KMS-11 (cell line): ENCODE measurements at regions not wholly inside any gene's neighbourhood (a gene's known extent, or its start where the extent isn't known, plus 50 kb on each side); places are given as distances from the start of the nearest gene placed in this dataset.

ENCODE experiments used
- H2AFZ ChIP-seq: fragments of 200-600 bp; sonication (generic); 2 replicates; pipeline ENCODE4 v1.6.1; 2016; ENCODE audit warnings: antibody characterized with exemption, mixed run types, low read depth
- H3K27ac ChIP-seq: fragments of 200-600 bp; sonication (generic); 2 replicates; pipeline ENCODE4 v1.6.1; 2016; ENCODE audit warnings: mild to moderate bottlenecking, mixed run types
- H3K27me3 ChIP-seq: fragments of 200-600 bp; sonication (generic); 2 replicates; pipeline ENCODE4 v1.6.1; 2017; ENCODE audit warnings: mild to moderate bottlenecking, low read depth, mixed run types, moderate library complexity; ENCODE audit not compliant: insufficient read depth
- H3K36me3 ChIP-seq: fragments of 200-600 bp; sonication (generic); 2 replicates; pipeline ENCODE4 v1.6.1; 2017; ENCODE audit warnings: mild to moderate bottlenecking, mixed run types; ENCODE audit not compliant: insufficient read depth
- H3K4me1 ChIP-seq: fragments of 200-600 bp; sonication (generic); 2 replicates; pipeline ENCODE4 v1.6.1; 2016; ENCODE audit warnings: mild to moderate bottlenecking, low read depth, mixed run types; ENCODE audit not compliant: poor library complexity, severe bottlenecking
- H3K4me2 ChIP-seq: fragments of 200-600 bp; sonication (generic); 2 replicates; pipeline ENCODE4 v1.7.0; 2016; ENCODE audit warnings: mild to moderate bottlenecking, mixed run types
- H3K4me3 ChIP-seq: fragments of 200-600 bp; sonication (generic); IDR thresholded peaks from 2 replicates; pipeline ENCODE4 v1.6.1; 2017; ENCODE audit warnings: low read depth, low read length, mixed read lengths; ENCODE audit not compliant: insufficient read depth
- H3K79me2 ChIP-seq: fragments of 200-600 bp; sonication (generic); 2 replicates; pipeline ENCODE4 v1.6.1; 2016; ENCODE audit warnings: low read depth, mixed run types; ENCODE audit not compliant: insufficient read depth
- H3K9ac ChIP-seq: fragments of 200-600 bp; sonication (generic); 2 replicates; pipeline ENCODE4 v1.6.1; 2016; ENCODE audit warnings: mild to moderate bottlenecking, mixed run types
- H4K20me1 ChIP-seq: fragments of 200-600 bp; sonication (generic); 2 replicates; pipeline ENCODE4 v1.6.1; 2016; ENCODE audit warnings: mild to moderate bottlenecking, mixed run types; ENCODE audit not compliant: insufficient read depth
- CTCF ChIP-seq: fragments of 200-600 bp; sonication (generic); conservative IDR thresholded peaks from 2 replicates; pipeline ENCODE4 v1.6.1; 2017; ENCODE audit warnings: low read depth, mild to moderate bottlenecking, antibody characterized with exemption, low read length, moderate library complexity, mixed read lengths

- no peak overlapping the region for H3K27ac ChIP-seq
- no peaks in the 10 kb centered on the region for H4K20me1 ChIP-seq
- H3K4me1 ChIP-seq = no peaks in the 10 kb centered on the region
- H3K4me2 ChIP-seq = no peak overlapping the region
- TF ChIP-seq CTCF = no peak
- no peak overlapping the region for H2AFZ ChIP-seq
- no peaks in the 10 kb centered on the region for H3K79me2 ChIP-seq
- no peaks in the 10 kb centered on the region for H3K36me3 ChIP-seq
- H3K4me3 ChIP-seq = no peak overlapping the region
- H3K9ac ChIP-seq = no peak overlapping the region
- no peaks in the 10 kb centered on the region for H3K27me3 ChIP-seq
Observed at GRCh38 chr2:17057109-17058017, 391.7 kb upstream of the CYRIA start.

GRCh38 chr2:17056236-17056635, 390.6 kb upstream of the CYRIA start:
- no peak overlapping the region for H3K4me2 ChIP-seq
- H3K9ac ChIP-seq = no peak overlapping the region
- H3K4me3 ChIP-seq = no peak overlapping the region
- H4K20me1 ChIP-seq = no peaks in the 10 kb centered on the region
- H3K4me1 ChIP-seq = no peaks in the 10 kb centered on the region
- H3K79me2 ChIP-seq = no peaks in the 10 kb centered on the region
- no peaks in the 10 kb centered on the region for H3K36me3 ChIP-seq
- TF ChIP-seq CTCF = no peak
- H2AFZ ChIP-seq = no peak overlapping the region
- no peaks in the 10 kb centered on the region for H3K27me3 ChIP-seq
- no peak overlapping the region for H3K27ac ChIP-seq

DNA sequence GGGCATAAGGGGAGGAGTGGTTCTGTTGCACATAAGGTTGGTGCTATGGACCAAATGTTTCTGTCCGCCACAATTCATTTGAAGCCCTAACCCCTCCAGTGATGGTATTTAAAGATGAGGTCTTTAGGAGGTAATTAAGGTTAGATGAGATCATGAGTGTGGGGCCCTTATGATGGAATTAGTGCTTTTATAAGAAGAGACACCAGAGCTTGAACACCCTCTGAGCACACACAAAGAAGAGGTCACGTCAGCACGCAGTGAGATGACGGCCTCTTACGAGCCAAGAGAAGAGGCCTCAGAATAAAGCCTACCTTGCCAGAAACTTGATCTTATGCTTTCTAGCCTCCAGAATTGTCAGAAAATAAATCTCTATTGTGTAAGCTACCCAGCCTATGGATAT, 386.4 kb upstream of the CYRIA start:
- no peaks in the 10 kb centered on the region for H3K4me1 ChIP-seq
- H3K4me3 ChIP-seq = no peak overlapping the region
- H3K36me3 ChIP-seq = no peaks in the 10 kb centered on the region
- H3K27me3 ChIP-seq = no peaks in the 10 kb centered on the region
- no peaks in the 10 kb centered on the region for H3K79me2 ChIP-seq
- TF ChIP-seq CTCF = no peak
- H3K27ac ChIP-seq = no peak overlapping the region
- H3K4me2 ChIP-seq = no peak overlapping the region
- no peaks in the 10 kb centered on the region for H4K20me1 ChIP-seq
- no peak overlapping the region for H3K9ac ChIP-seq
- H2AFZ ChIP-seq = no peak overlapping the region

GRCh38 chr2:17051538-17051937, 385.9 kb upstream of the CYRIA start:
- Histone ChIP-seq H3K4me3 (no peak overlapping the region), H3K36me3 (no peaks in the 10 kb centered on the region), H3K79me2 (no peaks in the 10 kb centered on the region), H3K9ac (no peak overlapping the region), H2AFZ (no peak overlapping the region), H3K27ac (no peak overlapping the region), H3K4me1 (no peaks in the 10 kb centered on the region), H4K20me1 (no peaks in the 10 kb centered on the region), H3K27me3 (no peaks in the 10 kb centered on the region), H3K4me2 (no peak overlapping the region)
- no peak for TF ChIP-seq CTCF
